ENCODE measurements at regions not wholly inside any gene's neighbourhood (a gene's known extent, or its start where the extent isn't known, plus 50 kb on each side); places are given as distances from the start of the nearest gene placed in this dataset.
A peak's percentile ranks its signal among the peaks of the same experiment; 100 is the strongest.

GRCh38 chr5:26674846-26675245 lies 363.5 kb downstream of the CDH9 start:
- no peak for DNase-seq (ENCODE audit: low read depth)

- no peak for DNase-seq (ENCODE audit: low read depth)
These were observed 368.9 kb downstream of the CDH9 start for GRCh38 chr5:26669523-26669922.

- DNase-seq (ENCODE audit: low read depth): no peak
These were observed 369.4 kb downstream of the CDH9 start for GRCh38 chr5:26669031-26669430.

GRCh38 chr5:26666371-26666770 lies 372.0 kb downstream of the CDH9 start:
- no peak for DNase-seq (ENCODE audit: low read depth)

DNA sequence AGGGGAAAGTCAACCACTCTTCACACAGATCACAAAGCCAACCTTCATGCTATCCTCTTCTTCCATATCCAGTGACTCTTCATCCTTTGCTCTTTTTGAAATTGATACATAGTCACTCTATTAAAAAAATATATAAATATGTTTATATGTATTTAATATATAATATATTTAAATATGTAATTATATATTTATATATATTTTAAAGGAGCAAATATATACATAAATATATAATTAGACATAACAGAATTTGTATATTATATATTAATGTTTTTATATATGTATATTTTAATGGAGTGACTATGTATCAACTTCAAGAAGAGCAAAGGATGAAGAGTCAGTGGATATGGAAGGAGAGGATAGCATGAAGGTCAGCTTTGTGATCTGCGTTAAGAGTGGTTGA lies 374.9 kb downstream of the CDH9 start:
- no peak for DNase-seq (ENCODE audit: low read depth)

DNA sequence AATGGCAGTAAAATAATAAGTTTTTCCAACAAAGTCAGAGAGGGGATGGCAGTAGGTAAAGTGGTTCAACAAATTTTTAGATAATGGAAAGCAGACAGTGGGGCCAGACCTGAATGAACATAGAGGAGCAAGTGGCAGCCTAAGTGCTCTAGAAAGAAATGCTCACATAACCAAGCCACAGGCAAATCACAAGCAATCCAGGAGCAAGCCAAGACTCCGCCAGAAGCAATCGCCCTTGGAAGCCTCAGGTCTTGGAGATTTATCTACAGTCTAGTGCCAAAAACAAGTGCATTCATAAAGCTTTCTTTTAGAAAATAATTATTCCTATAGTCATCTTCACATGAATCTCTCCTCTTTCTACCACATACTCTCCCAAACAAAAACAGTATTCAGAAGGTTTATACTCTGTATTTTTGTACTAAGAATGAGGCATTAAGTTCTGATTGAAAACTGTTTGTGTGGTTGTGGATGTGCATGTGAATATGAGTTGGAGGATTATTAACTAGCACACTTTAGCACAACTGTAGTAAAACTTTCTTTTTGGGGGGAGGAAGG lies 375.5 kb downstream of the CDH9 start:
- DNase-seq (ENCODE audit: low read depth): no peak

DNA sequence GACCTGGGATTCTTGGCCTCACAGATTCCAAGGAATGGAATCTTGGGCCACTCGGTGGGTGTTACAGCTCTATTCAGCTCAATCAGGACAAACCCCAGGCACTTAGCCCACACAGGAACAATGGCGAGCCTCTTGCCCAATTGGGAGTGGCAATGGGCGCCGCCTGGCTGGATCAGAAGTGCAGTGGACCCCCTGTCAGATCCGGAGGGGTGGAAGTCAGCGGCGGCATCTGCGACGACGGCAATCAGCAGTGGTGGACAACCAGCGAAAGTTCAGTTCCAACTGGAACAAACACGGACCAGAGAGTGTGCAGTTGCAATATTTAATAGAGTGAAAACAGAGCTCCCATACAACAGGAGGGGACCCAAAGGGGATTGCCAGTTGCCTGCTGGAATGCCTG lies 378.3 kb downstream of the CDH9 start:
- no peak for DNase-seq (ENCODE audit: low read depth)

DNA sequence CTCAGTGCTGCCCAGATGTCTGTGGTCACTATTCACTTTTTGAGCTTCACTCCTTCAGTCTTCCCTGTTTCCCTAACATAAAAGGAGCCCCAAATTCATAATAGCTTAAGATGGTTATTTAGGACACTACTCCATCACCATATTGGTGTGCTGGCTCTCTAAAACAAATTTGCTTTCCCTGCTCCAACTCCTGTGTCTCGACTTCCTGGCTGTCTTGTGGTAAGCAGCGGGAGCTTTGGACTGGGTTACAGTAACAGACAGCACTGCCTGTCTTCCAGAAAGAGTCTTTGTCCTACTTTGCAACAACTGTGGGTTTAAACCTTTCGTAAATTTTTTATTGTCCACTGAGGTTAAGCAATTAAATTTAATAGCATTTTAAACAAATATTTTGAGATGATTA lies 389.4 kb downstream of the CDH9 start:
- no peak for DNase-seq (ENCODE audit: low read depth)

DNA sequence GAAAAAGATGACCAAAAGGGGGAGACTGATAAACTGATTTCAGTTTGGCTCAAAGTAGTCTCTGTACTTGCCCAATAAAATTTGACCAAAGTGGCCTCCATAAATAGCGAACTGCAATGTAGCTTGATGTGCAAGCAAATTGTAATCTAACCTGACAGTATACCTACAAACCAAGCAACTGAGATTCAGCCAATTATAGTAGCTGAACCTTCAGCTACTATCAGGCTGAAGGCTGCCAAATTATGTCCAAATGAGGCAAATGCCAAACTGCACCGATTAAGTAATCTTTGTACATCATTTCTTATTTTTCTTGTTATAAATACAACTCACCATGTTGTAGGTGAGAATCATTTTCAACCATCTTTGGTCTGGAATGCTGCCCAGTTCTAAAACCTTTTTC lies 390.6 kb downstream of the CDH9 start:
- no peak for DNase-seq (ENCODE audit: low read depth)

GRCh38 chr5:26645659-26646058 lies 392.7 kb downstream of the CDH9 start:
- no peak for DNase-seq (ENCODE audit: low read depth)

- DNase-seq (ENCODE audit: low read depth): no peak
These were observed 396.9 kb downstream of the CDH9 start for GRCh38 chr5:26641492-26641891.

- DNase-seq (ENCODE audit: low read depth): no peak
These were observed 413.3 kb downstream of the CDH9 start for GRCh38 chr5:26625099-26625498.

DNA sequence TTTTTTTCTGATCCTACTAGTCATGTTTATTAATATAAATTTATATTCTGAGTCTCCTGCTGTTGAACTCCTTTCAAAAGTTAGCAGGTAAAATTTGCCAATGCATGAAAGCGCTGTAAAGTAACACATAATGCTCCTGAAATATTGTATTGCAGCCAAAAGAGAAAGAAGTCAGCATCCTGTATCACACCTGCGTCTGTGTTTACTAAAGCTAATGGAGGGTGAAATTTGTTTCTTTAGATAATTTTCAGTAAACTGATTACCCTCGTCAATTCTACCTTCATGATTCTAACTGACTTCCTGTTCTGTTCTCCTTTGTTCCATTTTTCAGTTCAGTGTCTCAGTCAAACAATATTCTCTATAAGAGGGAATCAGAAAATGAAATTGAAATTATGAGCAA lies 415.4 kb downstream of the CDH9 start:
- DNase-seq (ENCODE audit: low read depth): no peak

DNA sequence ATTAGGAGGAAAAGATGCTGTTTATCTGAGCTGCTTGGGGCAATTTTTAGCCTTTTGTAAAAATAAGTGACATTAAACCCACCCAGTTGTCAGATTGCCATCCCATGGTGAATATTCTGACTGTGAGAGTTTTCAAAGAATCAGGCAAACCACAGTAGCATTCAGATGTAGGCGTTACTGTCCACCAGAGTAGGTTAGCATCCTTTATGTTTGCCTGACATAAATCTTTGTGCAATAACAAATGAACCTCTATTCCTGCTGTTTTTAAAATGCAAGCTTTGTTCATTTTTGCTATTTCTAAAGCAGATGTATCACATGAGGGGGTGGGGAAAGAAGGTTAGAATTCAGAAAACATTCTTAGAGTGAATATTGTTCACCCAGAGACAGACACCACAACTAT lies 427.8 kb downstream of the CDH9 start:
- no peak for DNase-seq (ENCODE audit: low read depth)

DNA sequence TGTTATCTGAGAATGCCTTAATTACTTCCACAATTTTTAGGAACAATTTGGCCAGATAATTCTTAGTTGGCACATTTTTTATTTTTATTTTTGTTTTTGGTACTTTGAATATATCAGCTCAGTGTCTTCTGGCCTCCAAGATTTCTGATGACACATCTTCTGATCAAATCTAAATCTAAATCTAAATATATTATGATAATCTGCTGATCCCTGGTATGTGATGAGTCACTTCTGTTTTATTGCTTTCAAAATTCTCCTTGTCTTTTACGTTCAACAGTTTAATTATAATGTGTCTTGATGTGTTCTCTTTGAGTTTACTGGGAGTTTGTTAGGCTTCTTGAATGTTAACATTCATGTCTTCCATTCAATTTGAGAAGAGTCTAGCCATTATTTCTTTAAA lies 436.8 kb downstream of the CDH9 start:
- DNase-seq (ENCODE audit: low read depth): no peak

GRCh38 chr5:26582350-26583045 lies 455.9 kb downstream of the CDH9 start:
- DNase-seq (ENCODE audit: low read depth): peak; percentile 9

DNA sequence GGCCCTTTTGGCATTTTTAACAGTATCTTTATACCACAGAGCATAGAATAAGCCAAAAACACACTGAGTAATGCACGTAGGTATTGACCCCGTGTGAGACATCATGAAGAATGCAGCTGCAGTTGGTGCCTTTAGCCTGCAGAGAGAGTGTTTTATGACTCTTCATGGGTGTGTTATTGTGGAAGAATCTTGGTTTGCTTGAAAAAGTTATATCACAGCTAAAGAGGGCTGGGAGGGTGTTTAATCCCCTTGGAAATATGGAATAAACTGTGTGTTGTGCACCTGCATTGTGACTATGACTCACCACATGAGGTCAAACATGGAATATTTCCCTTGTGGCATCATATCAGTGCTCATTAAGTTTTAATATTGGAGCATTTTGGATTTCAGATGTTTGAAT lies 458.7 kb downstream of the CDH9 start:
- DNase-seq (ENCODE audit: low read depth): peak; percentile 6

DNA sequence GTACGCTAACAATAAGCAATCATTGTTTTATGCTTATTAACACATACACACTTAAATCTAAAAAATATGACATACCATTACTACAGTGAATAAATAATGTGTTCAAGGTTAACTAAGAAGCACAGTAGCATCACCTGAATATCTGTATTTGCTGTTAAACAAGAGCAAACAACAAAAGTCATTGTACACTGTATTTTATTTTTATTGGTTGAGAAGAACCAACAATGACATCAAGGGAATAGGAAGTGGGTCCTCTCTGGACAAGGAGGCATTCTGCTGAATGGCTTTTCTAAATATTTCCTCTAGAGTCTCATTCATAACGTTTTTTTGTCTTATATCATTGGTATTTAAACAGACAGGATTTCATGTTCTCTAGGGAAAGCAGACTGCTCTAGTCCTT lies 460.4 kb downstream of the CDH9 start:
- no peak for DNase-seq (ENCODE audit: low read depth)

DNA sequence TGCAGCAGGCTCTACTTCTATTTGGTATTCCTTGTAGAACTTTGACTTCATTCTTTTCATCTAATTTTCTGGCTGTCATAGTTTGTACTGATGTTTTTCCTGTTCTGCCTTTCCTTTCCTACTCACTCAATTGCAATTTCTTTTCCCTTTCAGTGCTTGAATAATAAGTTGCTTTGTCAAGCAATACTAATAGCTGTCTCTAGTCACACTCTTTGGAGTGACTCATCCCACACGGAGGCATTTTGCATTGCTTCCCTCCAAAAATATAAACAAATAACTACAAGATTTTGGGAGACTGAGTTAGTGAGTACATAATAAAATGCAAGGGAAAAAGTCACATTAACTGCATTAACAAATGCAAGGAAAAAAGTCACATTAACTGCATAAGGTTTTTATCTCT lies 465.9 kb downstream of the CDH9 start:
- DNase-seq (ENCODE audit: low read depth): no peak

DNA sequence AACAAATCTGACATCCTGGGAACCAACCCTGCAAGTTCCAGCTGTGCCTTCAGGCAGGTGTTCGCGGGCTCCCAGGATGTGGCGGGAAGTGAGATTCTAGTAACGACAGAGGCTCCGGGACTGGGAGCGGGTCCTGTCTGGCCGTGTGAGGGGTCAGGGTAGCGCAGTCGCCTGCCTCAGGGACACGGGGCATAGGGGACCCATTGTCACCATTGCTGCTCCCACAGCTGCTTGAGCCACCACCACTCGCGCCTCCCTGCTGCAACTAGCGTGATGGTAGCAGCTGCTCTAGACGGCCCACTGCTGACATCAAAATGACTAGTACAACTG lies 468.5 kb downstream of the CDH9 start:
- DNase-seq (ENCODE audit: low read depth): no peak

DNA sequence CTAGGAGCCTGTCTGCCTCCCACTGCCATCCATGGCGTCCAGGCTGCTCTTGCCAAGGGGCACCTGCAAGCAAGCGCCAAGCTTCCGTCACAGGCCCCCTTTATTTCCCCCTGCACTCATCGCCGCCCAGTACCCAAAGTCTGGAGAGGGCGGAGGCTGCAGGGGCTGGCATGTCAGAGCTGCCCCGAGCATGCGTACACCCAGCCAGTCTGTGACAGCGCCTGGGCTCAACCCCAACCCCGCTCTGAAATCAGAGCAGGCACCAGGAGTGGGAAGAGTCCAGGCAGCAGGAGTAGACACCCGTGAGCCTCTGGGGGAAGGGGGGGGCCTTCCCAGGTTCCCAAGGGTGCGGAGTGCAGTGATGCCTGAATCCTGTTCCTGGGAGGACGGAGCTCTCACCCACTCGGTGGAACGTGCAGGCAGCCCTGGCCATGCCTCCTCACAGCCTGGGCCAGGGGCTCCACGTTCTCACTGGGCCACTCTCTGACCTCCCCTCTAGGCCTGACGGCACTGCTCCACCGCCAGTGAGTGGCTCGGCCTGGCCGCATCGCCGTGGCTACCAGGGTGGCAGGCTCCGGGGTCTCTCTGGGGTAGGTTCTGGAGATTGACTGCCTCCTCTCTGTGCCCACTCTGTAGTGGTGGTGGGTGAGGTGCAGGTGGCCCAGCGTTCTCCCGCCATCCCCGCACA lies 469.0 kb downstream of the CDH9 start:
- DNase-seq (ENCODE audit: low read depth): no peak

- no peak for DNase-seq (ENCODE audit: low read depth)
These were observed 470.1 kb downstream of the CDH9 start for GRCh38 chr5:26568316-26568715.

GRCh38 chr5:26563979-26564378 lies 474.4 kb downstream of the CDH9 start:
- no peak for DNase-seq (ENCODE audit: low read depth)

GRCh38 chr5:26553079-26553478 lies 485.3 kb downstream of the CDH9 start:
- DNase-seq (ENCODE audit: low read depth): peak; percentile 55

Data from iris pigment epithelial cell (primary cell).